ENCODE measurements at regions not wholly inside any gene's neighbourhood (a gene's known extent, or its start where the extent isn't known, plus 50 kb on each side); places are given as distances from the start of the nearest gene placed in this dataset.

DNA sequence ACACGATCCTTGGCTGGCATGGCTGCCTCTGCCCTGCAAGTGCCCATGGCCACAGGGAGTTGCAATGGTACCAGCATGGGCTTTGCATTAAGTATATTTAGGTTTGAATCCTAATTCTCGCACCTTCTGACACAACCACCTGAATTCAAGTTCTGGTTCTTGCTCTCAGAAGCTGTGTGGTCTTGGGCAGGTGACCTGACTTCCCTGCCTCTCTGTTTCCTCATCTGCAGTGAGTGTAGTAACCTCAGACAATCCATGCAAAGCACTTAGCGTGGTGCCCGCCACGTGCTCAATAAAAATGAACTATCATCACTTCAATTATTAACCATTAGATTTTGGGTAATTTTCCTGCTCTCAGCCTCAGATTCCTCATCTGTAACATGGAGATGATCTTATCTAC is 378.8 kb upstream of the ARID1B start:
- TF ChIP-seq, protein P1, sequence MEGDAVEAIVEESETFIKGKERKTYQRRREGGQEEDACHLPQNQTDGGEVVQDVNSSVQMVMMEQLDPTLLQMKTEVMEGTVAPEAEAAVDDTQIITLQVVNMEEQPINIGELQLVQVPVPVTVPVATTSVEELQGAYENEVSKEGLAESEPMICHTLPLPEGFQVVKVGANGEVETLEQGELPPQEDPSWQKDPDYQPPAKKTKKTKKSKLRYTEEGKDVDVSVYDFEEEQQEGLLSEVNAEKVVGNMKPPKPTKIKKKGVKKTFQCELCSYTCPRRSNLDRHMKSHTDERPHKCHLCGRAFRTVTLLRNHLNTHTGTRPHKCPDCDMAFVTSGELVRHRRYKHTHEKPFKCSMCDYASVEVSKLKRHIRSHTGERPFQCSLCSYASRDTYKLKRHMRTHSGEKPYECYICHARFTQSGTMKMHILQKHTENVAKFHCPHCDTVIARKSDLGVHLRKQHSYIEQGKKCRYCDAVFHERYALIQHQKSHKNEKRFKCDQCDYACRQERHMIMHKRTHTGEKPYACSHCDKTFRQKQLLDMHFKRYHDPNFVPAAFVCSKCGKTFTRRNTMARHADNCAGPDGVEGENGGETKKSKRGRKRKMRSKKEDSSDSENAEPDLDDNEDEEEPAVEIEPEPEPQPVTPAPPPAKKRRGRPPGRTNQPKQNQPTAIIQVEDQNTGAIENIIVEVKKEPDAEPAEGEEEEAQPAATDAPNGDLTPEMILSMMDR (IDR thresholded peaks at IDR 0.05): no peak
- no peak for TF ChIP-seq POLR2A (IDR thresholded peaks at IDR 0.05)
- no peak for TF ChIP-seq POLR2AphosphoS5 (IDR thresholded peaks at IDR 0.05)
